ENCODE measurements at regions not wholly inside any gene's neighbourhood (a gene's known extent, or its start where the extent isn't known, plus 50 kb on each side); places are given as distances from the start of the nearest gene placed in this dataset.

DNA sequence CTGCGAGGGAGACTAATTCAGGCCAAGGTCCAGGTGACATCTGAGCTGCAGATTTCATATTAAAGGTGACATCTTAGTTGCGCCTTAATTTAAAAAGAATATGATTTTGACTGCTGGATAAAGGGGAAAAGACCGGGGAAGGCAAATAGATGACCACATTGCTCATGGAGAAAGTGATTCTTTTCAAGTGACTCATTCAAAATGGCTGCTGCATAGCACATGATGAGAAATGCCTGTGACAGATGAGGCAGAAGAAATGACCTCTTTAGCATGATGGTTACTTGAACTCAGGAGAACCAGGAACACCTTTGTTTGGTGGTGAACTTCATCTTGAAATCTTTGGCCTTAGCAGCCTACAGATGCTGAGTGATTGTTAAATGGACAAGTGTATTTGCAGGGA, 385.8 kb upstream of the TRIB2 start:
- no peak for DNase-seq

DNA sequence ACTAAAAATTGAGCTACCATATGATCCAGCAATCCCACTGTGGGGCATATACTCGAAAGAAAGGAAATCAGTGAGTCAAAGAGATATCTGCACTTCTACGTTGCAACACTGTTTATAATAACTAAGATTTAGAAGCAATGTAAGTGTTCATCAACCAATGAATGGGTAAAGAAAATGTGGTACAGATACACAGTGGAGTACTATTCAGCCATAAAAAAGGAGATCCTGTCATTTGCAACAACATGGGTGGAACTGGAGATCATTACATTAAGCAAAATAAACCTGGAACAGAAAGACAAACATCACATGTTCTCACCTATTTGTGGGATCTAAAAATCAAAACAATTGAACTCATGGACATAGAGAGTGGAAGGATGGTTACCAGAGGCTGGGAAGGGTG, 385.0 kb upstream of the TRIB2 start:
- DNase-seq, result no peak

DNA sequence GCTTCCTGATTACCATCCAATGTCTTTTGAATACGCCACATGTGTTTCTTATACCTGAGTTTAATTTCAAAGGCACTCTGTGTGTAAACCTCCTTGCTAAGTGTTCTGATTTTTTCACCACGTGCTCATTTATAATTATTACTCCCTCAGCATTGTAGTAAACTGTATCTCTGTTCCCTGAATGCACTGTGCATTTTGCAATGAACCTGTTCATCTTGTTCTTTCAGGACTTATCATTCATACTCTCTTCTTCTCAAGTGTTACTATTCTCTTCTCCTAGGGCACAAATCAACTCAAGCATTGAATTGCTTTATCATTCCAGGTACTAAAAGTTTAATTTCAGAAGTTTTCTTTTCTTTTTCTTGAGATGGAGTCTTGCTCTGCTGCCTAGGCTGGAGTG, 383.4 kb upstream of the TRIB2 start:
- DNase-seq, result no peak

DNA sequence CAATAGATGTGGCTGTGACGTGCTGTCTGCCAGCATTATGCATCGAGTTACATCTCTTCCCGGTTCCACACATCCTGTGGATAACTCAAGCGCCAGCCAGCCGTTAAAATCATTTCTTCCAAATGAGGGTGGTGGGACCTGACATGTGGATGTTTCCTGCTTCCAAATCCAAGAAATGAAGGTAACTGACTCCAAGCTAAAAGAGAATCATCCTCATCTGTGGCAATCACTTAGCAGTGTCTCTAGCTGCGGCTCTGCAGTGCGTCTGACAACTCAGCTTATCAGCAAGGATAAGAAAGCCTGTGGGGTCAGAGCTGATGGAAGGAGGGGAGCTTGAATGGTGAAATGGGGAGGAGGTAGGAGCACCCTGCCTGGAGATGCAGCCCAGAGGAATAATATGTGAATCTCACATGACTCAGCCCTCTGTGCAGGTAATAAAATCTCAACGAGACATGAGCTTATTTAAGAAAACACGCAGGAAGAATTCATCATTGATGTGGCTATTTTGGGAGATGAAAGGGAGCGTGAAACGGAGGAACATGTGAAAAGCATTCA, 382.2 kb upstream of the TRIB2 start:
- no peak for DNase-seq

DNA sequence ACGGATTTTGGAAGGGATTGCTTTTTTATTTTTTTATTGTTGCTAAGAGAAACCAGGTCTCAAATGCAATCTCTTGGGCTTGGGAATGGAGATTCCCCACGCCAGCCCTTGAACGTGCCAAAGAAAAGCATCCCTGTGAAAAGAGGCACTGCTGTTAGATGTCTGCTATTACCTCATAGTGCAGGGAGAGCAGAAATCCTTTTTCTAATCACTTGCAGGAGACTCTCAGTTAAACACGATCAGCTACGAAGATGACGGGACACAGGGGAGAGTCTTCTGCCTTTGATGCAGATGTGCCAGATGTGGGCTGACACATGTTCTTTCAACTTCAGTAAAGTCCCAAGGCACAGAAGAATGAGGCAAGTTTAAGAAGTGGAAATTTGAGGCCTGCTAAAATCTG, 381.6 kb upstream of the TRIB2 start:
- DNase-seq, result no peak

DNA sequence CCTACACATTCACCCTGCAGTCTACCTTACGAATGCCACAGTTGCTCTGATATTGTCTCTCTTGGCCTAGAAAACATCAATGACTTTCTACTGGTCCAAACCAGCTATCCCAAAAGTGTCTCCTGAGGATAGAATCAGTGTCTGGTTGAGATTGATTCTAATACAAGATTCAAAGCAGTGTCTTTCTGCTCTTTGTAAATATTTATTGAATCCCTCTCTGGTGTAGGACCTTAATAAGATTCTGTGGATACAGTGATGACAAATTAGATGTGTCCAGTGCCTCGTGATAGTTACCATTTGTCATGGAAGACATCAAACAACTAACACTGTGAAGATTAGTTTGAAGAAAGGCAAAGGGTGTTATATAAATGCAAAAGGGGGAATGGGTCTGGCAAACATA, 380.7 kb upstream of the TRIB2 start:
- no peak for DNase-seq

DNA sequence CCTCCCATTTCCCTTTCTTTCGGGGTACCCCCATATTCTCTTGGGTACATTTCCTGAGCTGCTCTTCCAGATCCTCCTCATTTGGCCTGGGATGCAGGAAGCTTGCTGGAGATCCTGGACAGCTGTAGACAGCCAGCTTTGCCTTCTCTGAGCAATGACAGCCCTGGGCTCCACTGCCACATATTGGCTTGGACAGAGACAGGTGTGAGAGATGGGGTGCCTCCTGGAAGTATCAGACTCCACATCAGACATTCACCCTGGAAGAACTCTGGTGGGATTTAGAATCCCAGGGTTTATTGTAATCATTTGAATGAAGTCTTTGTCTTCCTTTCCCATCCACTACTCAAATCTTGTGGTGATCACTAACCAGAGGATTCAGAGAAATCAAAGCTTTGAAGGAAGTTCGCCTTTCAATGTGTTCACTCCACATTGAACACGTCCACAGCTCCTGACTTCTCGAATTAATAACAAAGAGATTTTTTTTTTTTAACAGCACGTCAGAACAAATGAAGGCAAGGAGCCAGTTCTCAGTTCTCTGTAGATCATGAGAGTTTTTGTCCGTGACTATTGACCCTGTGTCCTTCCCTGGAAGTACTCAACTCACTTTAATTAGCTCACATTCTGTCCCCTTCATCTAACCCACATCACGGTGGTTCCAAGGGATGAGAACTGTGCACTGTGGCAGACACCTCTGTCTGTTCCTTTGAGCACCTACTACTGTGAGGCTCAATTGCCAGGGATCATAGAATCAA, 377.6 kb upstream of the TRIB2 start:
- no peak for DNase-seq

DNA sequence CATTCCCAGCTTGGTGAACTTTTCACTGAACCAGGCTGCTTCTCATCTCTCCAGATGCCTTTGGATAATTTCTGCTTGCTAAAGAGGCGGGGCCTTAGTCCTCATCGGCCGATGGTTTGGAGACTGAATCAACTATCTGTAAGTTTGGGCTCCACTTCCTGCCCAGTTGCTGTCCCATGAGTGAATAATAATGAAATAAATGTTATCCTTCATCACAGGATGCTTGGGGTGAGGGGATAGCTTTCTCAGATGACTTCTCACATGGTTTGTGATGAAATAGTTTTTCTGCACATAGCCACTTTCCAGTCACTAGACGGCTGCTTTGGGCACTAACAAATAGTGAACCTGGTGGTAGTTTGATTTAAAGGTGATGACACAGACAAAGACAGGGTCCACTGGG, 376.6 kb upstream of the TRIB2 start:
- no peak for DNase-seq

DNA sequence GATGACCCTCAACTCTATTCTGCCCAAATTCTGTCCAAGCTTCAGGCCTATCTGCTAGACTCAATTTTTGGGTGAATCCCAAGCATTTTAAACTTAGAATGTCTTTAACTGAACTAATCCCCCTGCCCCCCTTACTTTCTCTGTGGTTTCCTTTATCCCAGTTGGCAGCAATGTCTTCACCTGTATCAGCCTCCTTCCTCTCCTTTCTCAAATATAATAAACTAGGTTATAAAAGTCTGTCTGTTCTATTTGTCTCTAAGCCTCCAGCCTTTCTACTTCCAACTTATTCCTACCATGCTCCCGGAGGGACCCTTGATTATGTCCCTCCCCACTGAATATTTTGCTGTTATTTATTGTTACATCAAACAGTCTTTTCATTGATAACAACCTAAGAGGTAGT, 375.5 kb upstream of the TRIB2 start:
- no peak for DNase-seq

DNA sequence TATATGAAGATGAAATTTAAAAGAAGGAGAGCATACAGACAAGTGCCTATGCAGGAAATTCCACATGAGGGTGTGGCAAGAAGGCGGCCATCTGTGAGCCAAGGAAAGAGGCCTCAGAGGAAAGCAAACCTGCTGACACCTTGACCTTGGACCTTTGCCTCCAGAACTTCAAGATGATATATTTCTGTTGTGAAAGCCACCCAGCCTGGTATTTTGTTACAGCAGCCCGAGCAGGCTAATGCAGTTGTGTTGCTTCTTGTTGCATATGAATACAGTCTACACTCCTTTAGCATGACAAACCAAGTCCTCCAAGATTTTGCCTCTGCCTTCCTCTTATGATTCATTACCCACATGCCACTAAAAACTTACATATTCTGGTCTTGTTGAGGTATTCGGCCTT, 374.8 kb upstream of the TRIB2 start:
- DNase-seq, result no peak

DNA sequence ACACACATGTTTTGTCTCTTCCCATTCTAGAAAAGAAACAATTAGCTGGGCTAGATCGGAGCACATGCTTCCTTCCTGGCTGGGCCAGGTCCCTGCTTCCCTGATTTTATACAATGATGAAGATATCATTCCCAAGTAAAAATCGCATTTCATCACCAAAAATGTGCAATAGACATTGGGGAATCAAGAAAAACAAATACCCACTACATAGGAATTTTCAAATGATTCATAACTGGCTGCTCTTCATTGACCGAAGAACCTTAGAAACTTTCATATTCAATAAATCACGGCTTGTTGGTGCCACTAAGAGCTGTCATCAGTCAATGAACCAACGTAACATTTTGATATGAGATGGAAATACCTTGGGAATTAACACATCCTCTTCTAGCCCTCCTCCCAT, 373.6 kb upstream of the TRIB2 start:
- no peak for DNase-seq

DNA sequence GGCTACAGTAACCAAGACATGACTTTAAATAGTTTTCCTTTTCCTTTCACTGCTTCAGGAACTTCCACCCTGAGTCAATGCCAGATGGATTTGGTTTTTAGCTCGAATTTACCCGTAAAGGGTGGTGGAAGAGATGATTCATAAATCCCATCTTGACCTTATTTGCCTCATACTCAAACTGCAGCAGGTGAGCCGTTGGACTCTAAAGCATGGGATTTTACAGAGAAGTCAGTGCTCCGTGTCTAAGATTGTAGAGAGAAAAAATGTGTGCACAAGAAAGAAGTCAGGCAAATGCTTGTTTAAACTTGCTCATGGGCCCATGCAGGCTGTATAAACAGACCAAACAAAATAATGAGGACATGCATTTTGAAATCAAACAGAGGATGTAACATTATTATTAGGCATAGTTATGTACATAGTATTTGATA, 369.7 kb upstream of the TRIB2 start:
- DNase-seq, result no peak

DNA sequence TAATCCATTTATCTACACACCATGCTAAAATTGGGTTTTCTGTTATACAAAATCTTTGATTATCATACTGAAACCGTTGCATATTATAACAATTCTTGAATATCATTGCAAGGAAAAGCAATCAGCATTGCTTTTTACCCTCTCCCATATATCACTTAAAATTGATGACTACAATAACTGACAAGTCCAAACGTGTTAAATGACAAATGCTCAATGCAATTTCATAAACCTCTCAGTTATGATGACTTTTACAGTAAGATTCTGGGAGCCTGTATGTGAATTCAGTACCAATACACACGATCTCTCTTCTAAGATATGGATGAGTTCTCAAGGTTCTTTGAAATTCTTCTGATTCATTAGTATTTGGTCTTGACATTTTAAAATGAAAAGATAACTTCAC, 368.5 kb upstream of the TRIB2 start:
- no peak for DNase-seq

DNA sequence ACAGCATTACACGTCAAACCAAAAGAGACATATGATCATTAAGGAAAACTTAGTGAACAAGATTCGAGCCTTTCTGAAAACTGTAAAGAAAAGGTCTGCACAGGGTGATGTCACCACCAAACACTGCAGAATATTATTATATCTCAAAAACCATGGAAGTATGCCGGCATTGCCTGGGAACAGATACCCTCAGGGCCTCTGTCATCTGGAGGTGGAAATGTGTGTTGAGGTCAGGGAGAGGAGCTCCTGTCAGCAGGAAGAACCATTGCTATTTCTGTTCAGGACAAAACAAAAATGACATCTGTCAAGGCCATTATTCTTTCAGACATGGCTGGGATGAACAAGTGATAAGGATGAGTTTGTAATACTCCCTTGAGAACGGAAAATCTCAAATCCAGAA, 365.9 kb upstream of the TRIB2 start:
- DNase-seq, result no peak

DNA sequence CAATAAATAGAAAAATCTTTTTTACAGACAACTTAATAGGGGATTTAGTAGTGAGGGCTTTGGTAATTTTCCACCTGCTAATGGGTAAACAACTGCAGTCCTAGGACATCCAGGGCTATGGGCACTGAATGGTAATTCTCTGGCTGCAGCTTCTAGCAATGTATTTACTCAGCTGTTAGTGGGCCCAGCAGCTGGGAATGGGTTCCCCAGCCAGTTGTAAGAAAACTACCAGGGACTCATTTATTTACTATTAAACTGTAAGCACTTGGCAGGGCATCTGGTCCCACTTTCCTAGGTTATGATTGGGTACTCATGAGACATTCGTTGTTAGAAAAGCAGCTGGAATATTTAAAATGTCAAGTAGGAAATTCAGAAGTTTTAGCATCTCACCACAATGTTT, 363.8 kb upstream of the TRIB2 start:
- DNase-seq, result no peak

DNA sequence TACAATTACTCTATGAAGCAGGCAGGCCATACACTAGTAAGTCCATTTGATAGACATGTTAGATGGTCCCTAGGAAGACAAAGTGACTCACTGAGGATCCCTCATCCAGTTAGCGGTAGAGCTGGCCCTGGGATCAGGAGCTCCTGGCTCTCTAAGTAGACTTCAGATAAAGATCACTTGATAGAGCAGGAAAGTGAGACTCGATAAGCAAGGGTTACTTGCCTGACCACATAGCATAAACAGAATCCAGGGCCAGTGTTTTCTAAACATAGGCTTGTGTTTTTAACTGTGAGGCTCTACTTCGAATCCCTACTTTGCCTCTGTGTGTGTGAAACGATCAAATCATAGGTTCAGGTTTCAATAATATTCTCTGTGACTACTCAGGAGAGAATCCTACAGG, 355.2 kb upstream of the TRIB2 start:
- no peak for DNase-seq

DNA sequence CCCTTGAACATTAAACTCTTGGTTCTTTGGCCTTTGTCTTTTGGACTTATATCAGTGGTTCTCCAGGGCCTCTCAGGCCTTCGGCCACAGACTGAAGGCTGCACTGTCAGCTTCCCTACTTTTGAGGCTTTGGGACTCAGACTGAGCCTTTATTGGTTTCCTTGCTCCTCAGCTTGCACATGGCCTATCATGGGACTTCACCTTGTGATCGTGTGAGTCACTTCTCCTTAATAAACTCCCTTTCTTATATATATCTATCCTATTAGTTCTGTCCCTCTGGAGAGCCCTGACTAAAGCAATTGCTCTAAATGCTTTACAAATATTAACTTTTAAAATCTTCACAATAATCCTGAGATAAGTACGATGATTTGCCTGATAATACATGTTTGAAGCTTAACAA, 353.6 kb upstream of the TRIB2 start:
- no peak for DNase-seq

DNA sequence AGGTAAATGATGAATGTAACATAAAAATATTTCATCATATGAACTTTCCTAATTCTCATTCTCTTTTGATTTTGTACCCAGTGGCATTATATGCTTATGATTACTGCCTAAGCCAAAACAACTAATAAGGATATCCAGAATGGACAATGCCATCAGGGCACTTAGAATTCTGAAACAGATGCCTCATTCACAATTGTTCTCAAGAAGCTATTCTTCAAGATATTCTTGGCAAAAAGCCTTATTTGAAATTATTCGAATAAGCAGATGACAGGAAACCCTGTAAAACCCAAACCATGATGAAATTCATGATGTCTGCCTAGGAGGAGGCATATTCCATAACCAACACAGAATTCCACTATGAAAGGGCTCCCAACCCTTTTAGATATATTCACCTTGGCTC, 353.2 kb upstream of the TRIB2 start:
- DNase-seq, result no peak

DNA sequence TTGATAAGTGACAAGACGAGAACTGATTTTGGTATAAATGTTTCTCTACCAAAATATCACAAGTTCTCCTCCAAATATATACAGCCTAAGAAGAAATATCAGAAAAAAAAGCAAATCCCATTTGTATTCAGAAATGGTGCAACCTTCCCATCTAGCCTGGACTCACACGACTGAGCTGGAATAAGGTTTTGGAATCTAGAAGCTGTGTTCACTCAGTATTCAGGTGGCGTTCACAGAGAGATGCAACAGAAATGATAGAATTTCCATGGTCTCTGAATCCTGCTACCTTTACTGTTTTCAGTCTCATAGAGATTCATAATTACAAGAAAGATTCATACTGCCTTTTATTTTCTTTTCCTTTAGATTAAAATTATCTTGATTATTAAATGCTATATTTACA, 347.2 kb upstream of the TRIB2 start:
- DNase-seq, result no peak

DNA sequence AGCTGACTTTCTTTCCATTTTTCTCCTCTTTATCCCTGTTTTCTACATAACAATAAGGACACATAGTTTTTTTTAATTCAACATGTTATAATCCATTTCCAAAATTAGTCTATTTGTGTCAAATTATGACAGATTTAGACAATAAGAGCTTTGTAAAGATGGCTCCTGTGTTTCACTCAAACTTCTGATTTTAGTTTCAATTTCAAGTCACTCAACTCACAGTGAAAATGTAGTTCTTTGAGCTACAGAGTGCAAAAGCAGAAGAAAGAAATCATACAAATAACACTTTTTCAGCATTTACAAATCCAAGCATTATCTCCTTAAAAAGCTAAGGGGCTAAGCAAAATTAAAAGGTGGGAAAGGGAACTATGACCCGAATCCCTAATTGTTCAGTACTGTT, 340.7 kb upstream of the TRIB2 start:
- no peak for DNase-seq

DNA sequence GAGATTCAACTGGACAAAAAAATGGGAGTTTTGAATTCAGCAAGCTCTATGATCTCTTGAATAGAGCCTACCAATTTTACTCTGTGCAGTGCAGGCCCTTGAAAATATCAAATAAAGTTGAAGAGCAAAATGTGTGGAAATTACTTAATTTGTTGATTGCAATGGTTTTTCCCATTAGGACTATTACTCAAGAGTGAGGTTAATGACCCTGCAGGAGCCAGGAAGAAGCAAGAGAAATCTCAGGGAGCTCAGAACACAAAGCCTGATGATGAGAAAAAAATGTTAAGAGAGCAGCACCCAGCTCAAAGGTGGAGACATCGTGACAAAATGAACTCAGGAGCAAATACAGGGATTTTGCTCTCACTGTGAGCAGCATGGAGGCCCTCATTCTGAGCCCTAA, 337.6 kb upstream of the TRIB2 start:
- no peak for DNase-seq

DNA sequence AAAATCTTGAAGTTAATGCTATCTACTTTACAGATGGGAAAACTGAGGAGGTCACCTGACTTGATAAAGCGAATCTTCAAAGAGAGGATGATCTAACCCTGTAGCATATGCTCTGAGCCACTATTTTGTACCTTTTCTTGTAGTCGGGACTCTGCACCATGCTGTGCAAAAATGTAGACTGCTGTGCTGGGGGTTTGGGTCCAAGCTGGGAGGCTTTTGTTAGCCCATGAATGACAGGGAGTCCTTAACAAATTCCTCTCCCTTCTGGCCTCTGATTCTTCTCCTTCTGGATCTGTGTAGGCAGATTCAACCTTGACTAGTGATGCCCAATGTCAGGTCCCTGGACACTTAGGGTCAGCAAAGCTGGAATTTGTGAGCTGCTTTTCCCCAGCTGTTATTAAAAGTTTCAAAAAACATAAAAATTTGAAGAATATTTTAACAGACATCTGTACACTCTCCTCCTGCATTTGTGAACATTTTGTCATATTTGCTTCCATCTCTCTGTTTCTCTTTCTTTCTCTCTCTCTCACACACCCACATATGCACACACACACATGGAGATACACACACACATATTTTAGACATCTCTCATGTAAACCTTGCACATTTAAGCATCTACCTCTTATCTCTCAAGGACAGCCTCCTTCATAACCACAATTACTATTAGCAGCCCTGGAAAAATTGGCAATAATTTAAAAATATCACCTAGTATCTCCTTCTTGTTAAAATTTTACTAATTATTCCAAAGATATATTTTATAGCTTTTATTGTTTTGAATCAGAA, 335.0 kb upstream of the TRIB2 start:
- DNase-seq, result no peak

DNA sequence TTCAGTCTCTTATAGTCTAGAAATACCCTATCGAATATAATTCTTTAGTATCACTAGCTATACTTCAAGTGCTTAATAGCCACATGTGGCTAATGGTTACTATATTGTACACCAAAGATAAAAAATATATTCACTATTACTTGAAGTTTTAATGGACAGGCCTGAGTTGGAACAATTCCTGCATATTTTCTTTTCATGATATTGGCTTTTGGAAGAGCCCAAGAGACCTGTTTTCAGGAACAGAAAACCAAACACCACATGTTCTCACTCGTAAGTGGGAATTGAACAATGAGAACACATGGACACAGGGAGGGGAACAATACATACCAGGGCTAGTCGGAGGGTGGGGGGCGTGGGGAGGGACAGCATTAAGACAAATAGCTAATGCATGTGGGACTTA, 334.4 kb upstream of the TRIB2 start:
- no peak for DNase-seq

DNA sequence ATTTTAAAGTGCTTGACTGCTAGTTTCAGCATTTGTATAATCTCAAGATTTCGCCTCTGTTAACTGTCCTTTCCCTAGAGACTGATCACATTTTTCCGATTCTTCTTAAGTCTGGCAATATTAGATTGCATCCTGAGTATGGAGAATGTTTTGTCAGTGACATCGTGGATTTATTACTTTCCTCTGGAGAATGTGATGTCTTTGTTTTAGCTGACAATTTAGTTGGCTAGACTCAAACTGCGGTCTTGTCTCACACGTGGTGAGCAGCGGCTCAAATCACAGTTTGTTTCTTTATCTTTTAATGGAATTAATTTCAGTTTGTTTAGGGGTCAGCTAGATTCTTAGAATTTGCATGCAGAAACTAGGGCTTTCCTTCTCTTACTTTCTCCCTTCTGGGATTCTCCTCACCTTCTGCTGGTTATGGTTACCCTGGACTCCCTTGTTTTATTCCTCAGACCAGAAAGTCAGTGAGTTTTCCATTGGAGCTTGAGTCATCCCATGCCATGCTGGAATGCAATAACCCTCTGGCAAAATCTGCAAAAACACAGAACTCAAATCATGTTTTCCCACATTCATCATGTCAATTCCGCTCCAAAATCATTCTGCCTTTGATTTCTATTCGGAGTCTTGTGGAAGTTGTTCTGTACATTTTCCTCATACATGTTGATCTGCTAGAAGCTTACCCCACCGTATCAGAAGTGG, 327.2 kb upstream of the TRIB2 start:
- no peak for DNase-seq

All from activated CD8-positive, alpha-beta memory T cell treated with anti-CD3 and anti-CD28 coated beads, Interleukin-2, amount 50 U/mL, for 4 hours (primary cell).